Progenitor cell of endocrine pancreas (in vitro differentiated cells): ENCODE measurements at regions not wholly inside any gene's neighbourhood (a gene's known extent, or its start where the extent isn't known, plus 50 kb on each side); places are given as distances from the start of the nearest gene placed in this dataset.
"Not testable (repeated sequence)": the region's sequence is repeated elsewhere in the genome, so short reads cannot be mapped to it uniquely, and the experiment has no call there.

Experiments used
- DNase-seq: peaks from one replicate; pipeline ENCODE4 v3.0.0; 2021; ENCODE audit warnings: low spot score; ENCODE audit not compliant: unreplicated experiment
- H3K27ac Mint-ChIP-seq: 2 replicates; pipeline ENCODE4 v1.8.0; 2021; ENCODE audit warnings: mild to moderate bottlenecking, moderate library complexity, mixed read lengths
- H3K27me3 Mint-ChIP-seq: 2 replicates; pipeline ENCODE4 v1.8.0; 2021; ENCODE audit warnings: mixed read lengths
- H3K36me3 Mint-ChIP-seq: 2 replicates; pipeline ENCODE4 v1.8.0; 2022; ENCODE audit warnings: mixed read lengths; ENCODE audit not compliant: insufficient read depth
- H3K4me1 Mint-ChIP-seq: 2 replicates; pipeline ENCODE4 v1.8.0; 2021; ENCODE audit warnings: low read depth, mixed read lengths
- H3K4me3 Mint-ChIP-seq: 2 replicates; pipeline ENCODE4 v1.8.0; 2021; ENCODE audit warnings: low read depth, mild to moderate bottlenecking, moderate library complexity, mixed read lengths
- H3K9me3 Mint-ChIP-seq: 2 replicates; pipeline ENCODE4 v1.8.0; 2021; ENCODE audit warnings: low read depth, mixed read lengths
- TF ChIP-seq, protein P1 (sequence below): fragments of 200-600 bp; sonication (generic); IDR thresholded peaks from one replicate; pipeline ENCODE4 v1.5.0; 2021; ENCODE audit warnings: antibody characterized with exemption, mild to moderate bottlenecking; ENCODE audit not compliant: unreplicated experiment

DNA sequence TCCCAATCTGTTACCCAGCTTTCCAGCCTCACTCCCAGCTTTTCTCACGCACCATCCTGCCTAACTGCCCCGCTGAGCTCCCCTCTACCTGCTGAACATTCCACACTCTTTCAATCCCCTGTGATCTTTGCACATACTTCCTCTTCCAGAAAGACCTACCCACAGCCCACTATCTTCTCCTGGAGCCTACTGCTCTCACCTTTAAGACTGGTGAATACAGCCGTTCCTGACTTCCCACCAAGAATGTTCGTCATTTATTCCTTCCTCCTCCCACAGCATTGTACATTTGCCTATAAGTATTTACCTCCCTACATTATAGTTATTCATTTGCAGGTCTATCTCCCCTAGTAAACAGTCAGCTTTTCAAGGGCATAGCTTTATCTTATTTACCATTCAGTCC, 61.9 kb upstream of the MBOAT1 start:
- H3K4me3 Mint-ChIP-seq, result no peak overlapping the region
- TF ChIP-seq, protein P1, sequence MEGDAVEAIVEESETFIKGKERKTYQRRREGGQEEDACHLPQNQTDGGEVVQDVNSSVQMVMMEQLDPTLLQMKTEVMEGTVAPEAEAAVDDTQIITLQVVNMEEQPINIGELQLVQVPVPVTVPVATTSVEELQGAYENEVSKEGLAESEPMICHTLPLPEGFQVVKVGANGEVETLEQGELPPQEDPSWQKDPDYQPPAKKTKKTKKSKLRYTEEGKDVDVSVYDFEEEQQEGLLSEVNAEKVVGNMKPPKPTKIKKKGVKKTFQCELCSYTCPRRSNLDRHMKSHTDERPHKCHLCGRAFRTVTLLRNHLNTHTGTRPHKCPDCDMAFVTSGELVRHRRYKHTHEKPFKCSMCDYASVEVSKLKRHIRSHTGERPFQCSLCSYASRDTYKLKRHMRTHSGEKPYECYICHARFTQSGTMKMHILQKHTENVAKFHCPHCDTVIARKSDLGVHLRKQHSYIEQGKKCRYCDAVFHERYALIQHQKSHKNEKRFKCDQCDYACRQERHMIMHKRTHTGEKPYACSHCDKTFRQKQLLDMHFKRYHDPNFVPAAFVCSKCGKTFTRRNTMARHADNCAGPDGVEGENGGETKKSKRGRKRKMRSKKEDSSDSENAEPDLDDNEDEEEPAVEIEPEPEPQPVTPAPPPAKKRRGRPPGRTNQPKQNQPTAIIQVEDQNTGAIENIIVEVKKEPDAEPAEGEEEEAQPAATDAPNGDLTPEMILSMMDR, result no peak

DNA sequence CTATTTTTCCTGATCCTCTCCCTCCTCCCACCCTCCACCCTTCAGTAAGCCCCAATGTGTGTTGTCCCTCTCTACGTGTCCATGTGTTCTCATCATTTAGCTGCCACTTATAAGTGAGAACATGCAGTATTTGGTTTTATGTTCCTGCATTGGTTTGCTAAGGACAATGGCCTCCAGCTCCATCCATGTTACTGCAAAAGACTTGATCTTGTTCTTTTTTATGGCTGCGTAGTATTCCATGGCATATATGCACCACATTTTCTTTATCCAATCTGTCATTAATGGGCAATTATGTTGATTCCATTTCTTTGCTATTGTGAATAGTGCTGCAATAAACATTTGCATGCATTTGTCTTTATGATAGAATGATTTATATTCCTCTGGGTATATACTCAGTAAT, 63.6 kb upstream of the MBOAT1 start:
- peaks cover 84% of the 10 kb centered on the region for H3K27me3 Mint-ChIP-seq
- not testable (repeated sequence) for DNase-seq, H3K4me3 Mint-ChIP-seq, H3K36me3 Mint-ChIP-seq, H3K9me3 Mint-ChIP-seq, H3K27ac Mint-ChIP-seq
- peaks cover 21% of the 10 kb centered on the region for H3K4me1 Mint-ChIP-seq

More for the DNA sequence above, 61.9 kb upstream of the MBOAT1 start:
- no peak for DNase-seq
- no peaks in the 10 kb centered on the region for H3K36me3 Mint-ChIP-seq
- H3K27me3 Mint-ChIP-seq, result peaks cover 82% of the 10 kb centered on the region
- peaks cover 2% of the 10 kb centered on the region for H3K9me3 Mint-ChIP-seq
- H3K4me1 Mint-ChIP-seq, result peaks cover 19% of the 10 kb centered on the region
- peak overlapping the region; percentile 23 for H3K27ac Mint-ChIP-seq

DNA sequence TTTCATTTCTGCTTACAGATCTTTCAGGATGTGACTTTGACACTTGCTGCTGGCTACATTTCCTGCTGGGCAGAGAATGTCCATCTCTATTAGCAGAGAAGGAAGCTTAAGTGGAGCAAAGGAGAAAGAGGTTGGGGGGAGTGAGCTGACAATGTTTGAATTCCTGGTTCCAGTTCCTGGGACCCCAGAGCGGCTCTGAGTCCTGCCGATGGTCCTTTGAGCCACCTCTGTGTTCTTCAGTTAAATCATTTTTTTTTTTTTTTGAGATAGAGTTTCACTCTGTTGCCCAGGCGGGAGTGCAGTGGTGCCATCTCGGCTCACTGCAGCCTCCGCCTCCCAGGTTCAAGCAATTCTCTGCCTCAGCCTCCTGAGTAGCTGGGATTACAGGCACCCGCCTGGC, 65.5 kb upstream of the MBOAT1 start:
- not testable (repeated sequence) for H3K4me3 Mint-ChIP-seq, H3K27ac Mint-ChIP-seq, DNase-seq, H3K36me3 Mint-ChIP-seq
- Mint-ChIP-seq H3K9me3 (peaks cover 17% of the 10 kb centered on the region), H3K4me1 (peaks cover 14% of the 10 kb centered on the region), H3K27me3 (peaks cover 84% of the 10 kb centered on the region)

DNA sequence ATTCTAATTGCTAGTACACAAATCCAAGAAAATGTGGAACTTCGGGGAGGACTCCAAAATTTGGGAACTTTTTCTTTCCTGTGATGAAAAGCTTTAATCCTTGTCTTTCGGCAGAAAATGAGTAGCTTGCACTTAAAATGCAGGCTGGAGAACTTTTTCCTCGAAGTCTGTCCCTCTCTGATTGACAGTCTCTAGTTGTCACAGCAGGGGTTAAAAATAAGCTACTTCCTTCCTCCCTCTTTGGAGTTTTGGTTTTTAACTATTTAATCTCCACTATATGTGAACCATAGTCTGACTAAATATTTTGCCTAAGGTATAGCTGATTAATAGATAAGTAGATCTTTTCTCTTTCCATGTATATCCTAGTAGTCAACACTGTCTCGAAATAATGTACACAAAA, 66.8 kb upstream of the MBOAT1 start:
- Mint-ChIP-seq H3K36me3 (peaks cover 3% of the 10 kb centered on the region), H3K4me1 (peaks cover 7% of the 10 kb centered on the region), H3K27me3 (peaks cover 82% of the 10 kb centered on the region), H3K4me3 (no peak overlapping the region), H3K27ac (no peak overlapping the region), H3K9me3 (peaks cover 28% of the 10 kb centered on the region)
- TF ChIP-seq, protein P1, result no peak
- no peak for DNase-seq

DNA sequence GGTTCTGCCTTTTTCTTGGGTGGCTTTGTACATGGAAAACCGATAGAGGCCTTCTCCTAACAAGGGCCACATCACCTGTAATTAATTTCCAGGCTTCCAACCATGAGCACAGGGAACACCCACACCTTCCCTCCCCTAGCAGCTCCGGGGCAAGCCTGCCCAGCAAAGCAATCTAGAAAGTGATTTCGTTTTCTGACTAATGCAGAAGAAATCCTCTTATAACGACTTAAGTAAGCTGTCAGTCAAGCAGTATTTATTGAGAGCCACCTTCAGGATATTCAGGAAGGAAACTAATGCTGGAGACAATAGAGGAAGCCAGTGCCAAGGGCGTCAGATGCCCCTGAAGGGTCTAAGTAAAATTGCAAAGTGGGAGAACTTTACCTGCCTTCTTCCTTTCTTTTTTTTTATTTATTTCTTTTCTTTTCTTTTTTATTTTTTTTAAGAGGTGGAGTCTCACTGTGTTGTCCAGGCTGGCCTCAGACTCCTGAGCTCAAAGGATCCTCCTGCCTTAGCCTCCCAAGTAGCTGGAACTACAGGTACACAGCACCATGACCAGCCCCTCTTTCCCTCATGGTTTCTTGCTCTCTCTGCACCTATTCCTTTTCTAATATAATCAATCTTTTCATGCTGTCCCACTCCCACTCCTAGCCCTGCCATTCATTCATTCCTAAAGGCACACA, 67.5 kb upstream of the MBOAT1 start:
- Mint-ChIP-seq H3K36me3 (peaks cover 3% of the 10 kb centered on the region), H3K9me3 (peaks cover 33% of the 10 kb centered on the region), H3K4me1 (peaks cover 2% of the 10 kb centered on the region), H3K4me3 (no peak overlapping the region), H3K27ac (no peak overlapping the region), H3K27me3 (peaks cover 83% of the 10 kb centered on the region)
- DNase-seq, result no peak
- TF ChIP-seq, protein P1, result no peak

DNA sequence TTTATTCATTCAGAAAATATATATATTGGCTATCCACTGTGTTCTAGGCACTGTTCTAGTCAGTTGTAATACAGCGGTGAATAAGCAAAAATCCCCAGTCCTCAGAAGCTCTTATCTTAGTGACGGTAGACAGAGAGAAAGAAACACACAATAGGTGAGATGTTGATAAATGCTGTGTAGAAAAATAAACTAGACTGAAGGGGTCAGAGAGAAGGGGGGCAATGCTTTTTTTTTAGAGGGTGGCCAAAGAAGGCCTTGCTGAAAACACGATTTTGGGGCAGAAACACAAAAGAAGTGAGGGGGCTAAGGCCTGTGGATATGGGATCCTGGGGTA, 68.0 kb upstream of the MBOAT1 start:
- no peak for DNase-seq
- Mint-ChIP-seq H3K4me3 (no peak overlapping the region), H3K27ac (no peak overlapping the region), H3K27me3 (peaks cover 83% of the 10 kb centered on the region), H3K36me3 (peaks cover 3% of the 10 kb centered on the region), H3K4me1 (peaks cover 2% of the 10 kb centered on the region), H3K9me3 (peaks cover 33% of the 10 kb centered on the region)
- TF ChIP-seq, protein P1, result no peak
